HFF-Myc (cell line): ENCODE measurements at regions not wholly inside any gene's neighbourhood (a gene's known extent, or its start where the extent isn't known, plus 50 kb on each side); places are given as distances from the start of the nearest gene placed in this dataset.

Experiments used
- DNase-seq: peaks from one replicate; pipeline ENCODE4 v3.0.0-alpha.2; 2011; ENCODE audit warnings: low read depth; ENCODE audit errors: extremely low read depth
- H3K4me3 ChIP-seq: replicated peaks from 2 replicates; pipeline ENCODE4 v1.5.1; 2011; ENCODE audit warnings: low read depth, mild to moderate bottlenecking, control low read depth, low read length
- TF ChIP-seq, protein P1 (sequence below): IDR thresholded peaks from 2 replicates; pipeline ENCODE4 v1.5.1; 2012; ENCODE audit warnings: mild to moderate bottlenecking, low read depth, low read length, control low read depth; ENCODE audit errors: missing control alignments

- TF ChIP-seq, protein P1, sequence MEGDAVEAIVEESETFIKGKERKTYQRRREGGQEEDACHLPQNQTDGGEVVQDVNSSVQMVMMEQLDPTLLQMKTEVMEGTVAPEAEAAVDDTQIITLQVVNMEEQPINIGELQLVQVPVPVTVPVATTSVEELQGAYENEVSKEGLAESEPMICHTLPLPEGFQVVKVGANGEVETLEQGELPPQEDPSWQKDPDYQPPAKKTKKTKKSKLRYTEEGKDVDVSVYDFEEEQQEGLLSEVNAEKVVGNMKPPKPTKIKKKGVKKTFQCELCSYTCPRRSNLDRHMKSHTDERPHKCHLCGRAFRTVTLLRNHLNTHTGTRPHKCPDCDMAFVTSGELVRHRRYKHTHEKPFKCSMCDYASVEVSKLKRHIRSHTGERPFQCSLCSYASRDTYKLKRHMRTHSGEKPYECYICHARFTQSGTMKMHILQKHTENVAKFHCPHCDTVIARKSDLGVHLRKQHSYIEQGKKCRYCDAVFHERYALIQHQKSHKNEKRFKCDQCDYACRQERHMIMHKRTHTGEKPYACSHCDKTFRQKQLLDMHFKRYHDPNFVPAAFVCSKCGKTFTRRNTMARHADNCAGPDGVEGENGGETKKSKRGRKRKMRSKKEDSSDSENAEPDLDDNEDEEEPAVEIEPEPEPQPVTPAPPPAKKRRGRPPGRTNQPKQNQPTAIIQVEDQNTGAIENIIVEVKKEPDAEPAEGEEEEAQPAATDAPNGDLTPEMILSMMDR = no peak
- DNase-seq = no peak
- no peak overlapping the region for H3K4me3 ChIP-seq
Observed at GRCh38 chr2:150036622-150037021, 449.0 kb upstream of the MMADHC start.

DNA sequence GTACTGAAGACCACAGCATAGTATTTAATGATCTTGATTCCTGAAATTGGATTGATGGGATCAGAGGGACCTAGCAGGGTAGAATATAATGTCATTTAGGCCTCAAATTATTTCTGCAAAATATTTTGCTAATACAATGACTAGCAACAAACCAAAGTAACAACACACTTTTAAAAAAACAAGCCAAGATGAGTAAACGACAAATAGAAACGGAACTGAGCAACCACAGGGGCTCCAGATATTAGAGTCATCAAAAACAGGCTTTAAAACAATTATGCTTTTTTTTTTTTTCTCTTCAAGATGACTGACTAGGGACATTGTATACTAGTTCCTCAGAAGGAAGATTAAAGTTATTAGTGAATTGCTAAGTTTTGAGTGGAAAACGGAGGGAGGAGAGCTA is 447.1 kb upstream of the MMADHC start:
- no peak overlapping the region for H3K4me3 ChIP-seq
- TF ChIP-seq, protein P1 = no peak
- DNase-seq = no peak

DNA sequence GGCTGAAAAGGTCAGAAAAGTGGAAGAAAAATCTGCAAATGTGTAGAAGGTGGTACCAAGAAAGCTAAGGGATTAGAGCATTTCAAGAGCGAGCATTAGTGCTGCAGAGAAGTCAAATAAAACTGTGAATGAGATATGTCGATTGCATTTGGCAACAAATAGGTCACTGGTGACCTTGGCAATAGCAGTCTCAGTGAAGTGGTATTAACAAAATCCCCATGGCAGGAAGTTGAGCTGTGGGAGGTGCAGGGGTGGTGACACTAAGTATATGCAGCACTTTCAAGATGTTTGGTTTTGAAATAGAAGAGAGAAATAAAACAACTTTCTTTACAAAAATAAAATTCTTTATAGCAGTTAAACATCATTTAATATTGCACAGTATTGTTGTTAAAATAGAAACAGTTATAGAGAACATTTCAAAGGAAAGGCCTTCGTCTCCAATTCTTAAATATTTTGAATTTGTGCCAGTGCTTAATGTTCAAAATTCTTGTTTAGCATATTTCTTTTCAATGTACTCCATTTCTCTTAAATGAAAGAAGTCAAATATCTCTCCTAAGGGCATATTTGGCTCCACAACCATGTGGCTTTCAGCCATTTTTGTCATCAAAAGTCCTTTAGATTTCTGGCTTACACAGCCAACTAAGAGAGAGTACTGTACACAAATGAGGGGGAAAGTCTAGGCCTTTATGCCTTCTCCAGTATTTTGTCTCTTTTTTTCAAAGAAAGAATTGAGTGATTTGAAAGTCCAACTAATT is 443.0 kb upstream of the MMADHC start:
- TF ChIP-seq, protein P1 = no peak
- DNase-seq = no peak
- H3K4me3 ChIP-seq = no peak overlapping the region

DNA sequence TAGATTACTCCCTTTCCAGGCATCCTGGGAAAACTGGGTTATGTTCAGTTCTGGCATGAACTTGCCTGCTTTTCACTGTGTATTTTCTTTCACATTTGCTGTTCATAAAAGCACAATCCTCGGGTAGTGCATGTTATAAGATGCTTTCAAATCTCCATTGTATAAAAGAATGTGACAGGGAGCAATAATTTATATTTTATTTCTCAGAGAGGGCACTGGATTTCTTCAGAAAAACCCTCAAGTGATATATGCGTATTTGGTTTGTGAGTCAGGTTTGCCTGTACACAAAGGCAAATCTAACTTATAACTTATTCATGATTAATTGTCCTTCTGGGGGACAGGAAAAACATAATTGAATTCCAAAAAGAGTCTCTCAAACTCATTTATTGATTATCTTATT is 440.7 kb upstream of the MMADHC start:
- no peak overlapping the region for H3K4me3 ChIP-seq
- TF ChIP-seq, protein P1 = no peak
- no peak for DNase-seq

- no peak for DNase-seq
- TF ChIP-seq, protein P1 = no peak
Observed at GRCh38 chr2:150027164-150027563, 439.6 kb upstream of the MMADHC start.

GRCh38 chr2:150023663-150024062 is 436.1 kb upstream of the MMADHC start:
- no peak for DNase-seq
- H3K4me3 ChIP-seq = no peak overlapping the region
- TF ChIP-seq, protein P1 = no peak

More at GRCh38 chr2:150027164-150027563, 439.6 kb upstream of the MMADHC start:
- H3K4me3 ChIP-seq = no peak overlapping the region

- DNase-seq = no peak
- TF ChIP-seq, protein P1 = no peak
- no peak overlapping the region for H3K4me3 ChIP-seq
Observed at GRCh38 chr2:150023044-150023443, 435.5 kb upstream of the MMADHC start.
